ENCODE measurements at regions not wholly inside any gene's neighbourhood (a gene's known extent, or its start where the extent isn't known, plus 50 kb on each side); places are given as distances from the start of the nearest gene placed in this dataset.
"Not testable (repeated sequence)": the region's sequence is repeated elsewhere in the genome, so short reads cannot be mapped to it uniquely, and the experiment has no call there.

DNA sequence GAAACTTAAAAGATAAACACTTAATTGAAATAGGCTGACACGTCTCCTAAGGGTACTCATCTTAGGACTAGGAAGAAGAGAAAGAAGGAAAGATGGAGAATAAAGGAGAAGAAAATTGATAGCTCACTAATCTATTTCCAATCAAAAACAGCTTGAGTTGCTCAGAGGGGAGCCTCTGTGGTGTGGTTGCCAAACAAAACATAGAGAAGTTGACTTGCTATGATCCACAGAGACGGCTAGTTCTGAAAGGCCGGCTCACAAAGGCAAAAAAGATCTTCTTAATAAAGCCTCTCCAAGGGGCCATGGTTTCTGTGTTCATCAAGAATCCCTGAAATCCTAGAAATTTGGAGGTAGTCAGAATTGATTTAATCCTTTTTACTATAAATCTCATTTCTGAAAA lies 644.1 kb downstream of the LMO4 start:
- no peak for DNase-seq

DNA sequence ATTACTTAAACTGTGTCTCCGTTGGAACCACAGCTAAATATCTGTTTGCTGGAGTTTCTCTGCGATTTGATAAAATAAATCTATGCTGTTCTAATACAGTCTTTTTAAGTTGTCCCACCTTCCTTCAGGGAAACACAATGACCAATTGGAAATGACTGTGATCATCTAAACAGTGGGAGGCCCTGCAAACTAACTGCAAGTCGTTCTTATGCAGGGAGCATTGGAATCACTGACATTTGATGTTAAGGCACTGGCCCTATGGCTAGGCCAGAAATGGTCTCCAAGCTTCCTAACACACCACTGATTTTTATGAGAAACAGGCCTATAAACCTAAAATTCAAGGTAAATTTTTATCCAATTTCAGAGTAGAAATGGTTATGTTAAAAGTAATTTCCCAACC lies 645.2 kb downstream of the LMO4 start:
- no peak for DNase-seq

DNA sequence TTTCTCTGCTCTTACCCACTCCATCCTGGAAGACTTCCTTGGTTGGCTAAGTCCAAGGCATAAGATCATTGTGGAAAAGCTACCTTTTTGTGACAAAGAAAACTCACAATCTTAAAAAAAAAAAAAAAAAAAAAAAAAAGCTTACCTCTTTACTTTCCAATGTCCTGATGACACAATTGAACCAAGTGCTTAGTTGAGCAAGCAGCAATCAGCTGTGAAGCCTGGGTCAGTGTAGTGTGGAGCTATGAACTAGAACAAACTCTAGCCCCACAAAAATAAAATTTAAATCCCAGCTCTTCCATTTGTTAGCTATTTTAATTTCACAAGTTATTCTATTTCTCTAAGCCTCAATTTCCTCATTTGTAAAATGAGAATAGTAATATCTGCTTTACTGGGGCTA lies 647.6 kb downstream of the LMO4 start:
- DNase-seq: no peak

DNA sequence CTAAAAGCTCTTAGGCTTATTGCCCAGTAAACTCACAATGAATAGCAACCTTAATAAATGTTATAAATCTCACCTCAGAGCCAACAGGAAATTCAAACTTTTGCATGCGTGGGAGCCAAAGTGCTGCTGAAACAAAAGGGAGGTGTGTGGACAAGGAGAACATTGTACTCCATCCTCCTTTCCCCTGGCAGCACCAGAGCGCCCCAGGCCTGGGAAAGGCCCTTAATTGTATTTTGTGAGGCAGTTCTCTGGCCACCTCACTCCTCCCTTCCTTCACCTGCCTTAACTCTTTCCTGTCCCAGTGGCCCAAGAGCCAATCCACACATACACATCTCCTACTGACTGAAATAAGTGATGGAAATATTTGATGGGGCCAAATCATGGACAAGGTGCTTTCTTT lies 648.5 kb downstream of the LMO4 start:
- DNase-seq: no peak

DNA sequence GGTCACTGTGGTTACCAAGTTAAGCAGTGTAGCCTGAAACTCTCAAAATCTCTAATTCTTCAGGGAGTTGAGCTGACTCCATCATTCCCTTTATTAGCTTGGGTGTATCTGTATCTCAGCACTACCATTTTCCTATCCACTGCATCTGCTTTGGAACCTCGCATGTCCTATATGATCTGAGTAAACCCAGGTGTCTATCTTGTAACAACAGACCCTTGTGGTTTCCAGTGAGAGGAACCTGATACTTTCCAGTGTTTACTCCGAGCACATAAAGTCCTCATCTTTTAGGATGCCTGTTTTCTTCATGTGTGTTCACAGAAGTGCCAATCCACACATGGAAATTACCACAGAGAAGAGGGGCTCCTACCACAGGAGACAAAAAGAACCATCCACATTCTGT lies 650.4 kb downstream of the LMO4 start:
- DNase-seq: no peak

DNA sequence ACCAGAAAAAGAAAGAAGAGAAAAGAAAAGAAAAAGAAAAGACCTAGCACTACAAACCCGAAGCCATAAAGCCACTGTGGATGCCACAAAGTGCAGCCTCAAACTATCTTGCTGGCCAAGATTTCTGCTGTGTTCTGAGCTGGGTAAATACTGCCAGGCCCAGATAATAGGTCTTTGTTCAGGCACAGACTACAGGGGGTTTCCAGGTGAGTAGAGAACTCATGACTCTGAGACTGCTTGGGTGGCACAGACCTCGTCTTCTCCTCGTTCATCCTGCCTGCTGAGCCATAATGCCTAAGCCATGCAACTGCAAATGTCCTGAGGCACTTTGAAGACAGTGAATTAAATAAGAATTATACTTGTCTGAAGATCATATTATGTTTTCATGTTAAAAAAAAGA lies 651.8 kb downstream of the LMO4 start:
- no peak for DNase-seq

DNA sequence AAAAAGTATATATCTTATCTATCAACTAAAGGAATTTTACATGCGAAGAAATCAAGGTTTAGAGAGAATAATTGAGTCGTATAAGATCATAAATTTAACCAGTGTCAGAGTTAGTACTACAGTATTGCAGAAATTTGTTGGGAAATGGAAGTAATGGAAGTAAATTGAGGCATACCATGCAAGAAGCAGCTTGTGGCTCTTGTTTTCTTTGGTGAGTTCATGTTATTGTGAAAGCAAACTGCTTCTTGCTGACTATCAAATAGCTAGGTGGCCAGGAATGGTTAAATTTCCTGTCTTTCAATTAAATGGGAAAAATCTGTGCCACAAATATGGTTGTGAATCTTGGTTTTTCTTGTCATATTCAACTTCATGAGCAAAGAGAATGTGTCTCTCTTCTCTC lies 652.7 kb downstream of the LMO4 start:
- DNase-seq: no peak

DNA sequence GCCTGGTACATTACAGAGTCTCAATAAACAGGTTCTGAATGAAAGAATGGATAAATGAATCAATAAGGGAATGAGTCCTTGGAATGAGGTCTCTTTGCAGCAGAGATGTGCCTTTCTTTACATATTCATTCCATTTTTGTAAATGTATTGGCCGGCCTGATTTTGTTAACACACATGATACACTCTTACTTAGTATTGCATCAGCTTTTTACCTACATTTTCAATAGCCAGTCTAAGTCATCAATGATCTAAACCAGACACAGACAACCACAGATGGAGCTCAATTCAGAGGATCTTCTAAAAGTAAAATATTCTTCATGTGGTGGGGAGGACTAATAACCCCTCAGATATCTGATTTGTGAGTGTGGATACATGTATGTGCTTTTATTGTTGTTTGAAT lies 653.1 kb downstream of the LMO4 start:
- no peak for DNase-seq

DNA sequence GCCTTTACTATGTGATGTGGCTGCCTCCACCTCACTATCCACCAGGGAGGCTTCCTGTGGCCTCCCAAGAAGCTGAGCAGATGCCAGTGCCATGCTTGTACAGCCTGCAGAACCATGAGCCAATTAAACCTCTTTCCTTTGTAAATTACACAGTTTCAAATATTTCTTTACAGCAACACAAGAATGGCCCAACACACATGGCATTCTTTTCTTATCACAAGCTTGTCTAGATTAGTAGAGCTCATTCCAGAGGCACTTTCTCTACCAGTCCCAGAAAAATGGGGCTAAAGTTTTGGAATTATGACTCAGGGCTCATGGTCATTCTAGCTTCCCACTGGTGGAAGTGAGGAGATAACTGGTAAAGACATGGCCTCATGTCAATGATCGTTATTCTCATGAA lies 655.2 kb downstream of the LMO4 start:
- no peak for DNase-seq

DNA sequence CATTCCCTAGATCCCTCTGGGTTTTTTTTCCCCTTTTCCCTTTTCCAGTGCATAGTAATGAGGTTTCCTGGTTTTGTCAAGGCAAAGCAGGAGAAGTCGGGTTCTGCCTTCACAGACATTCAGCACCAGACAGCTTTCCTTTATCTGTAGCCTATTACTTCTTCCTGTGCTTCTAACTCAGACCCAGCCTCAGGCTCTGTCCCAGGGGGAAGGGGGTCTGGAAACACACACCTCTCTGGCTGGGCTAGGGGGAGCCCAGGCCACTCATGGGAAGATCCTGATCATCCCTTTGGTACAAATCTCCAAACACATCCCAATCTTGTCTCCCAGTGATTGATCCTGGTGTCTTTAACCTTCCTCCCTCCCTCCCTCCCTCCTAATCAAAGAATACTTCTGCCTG lies 656.4 kb downstream of the LMO4 start:
- no peak for DNase-seq

DNA sequence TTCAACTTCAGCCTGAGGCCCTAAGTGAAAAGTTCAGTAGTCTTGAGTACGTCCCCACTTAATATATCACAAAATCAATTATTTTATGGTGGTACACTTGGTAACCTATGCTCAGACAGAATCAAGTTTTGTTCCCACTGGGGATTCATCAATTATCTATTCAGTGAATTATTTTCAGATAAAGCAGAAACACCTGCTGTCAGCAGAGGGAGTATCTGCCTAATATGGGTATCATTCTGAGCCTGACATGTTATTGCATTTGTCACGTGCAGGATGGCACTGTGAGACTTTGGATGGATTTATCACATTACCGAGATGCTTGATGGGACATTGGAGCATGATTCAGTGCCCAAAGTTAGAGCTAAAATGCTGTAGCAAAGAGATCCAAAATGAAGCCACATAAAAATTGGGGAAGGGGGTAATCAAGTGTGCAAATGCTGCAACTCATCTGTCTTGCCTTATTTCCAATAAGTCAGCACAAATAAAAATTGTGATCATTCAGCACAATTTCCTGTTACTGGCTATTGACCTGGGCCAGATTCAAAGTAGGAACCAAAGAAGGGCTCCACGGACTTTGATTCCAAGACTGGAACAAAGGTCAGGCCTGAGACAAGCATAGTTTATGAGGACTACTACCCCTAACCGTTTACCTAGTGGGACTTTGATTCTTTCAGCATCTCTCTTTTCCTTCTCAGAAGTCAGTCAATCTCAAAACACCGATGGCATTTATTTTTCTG lies 657.6 kb downstream of the LMO4 start:
- no peak for DNase-seq

DNA sequence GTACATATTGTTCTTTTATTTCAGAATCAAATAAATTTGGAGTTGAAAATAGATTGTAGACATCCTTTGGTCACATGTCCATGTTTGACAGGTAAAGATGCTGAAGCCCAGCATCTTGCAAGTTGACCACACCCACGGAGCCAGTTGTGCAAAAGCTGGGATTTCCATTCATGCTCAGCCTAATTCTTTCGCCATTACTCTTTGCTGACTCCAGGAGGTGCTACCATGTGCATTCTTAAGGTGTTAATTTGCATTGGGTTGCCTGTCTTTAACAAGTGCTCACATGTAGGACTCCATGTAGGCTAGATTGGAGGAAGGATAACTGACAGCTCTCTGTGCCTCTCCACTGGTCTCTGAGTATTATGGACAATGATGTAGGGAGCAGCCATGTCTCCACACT lies 660.7 kb downstream of the LMO4 start:
- no peak for DNase-seq

DNA sequence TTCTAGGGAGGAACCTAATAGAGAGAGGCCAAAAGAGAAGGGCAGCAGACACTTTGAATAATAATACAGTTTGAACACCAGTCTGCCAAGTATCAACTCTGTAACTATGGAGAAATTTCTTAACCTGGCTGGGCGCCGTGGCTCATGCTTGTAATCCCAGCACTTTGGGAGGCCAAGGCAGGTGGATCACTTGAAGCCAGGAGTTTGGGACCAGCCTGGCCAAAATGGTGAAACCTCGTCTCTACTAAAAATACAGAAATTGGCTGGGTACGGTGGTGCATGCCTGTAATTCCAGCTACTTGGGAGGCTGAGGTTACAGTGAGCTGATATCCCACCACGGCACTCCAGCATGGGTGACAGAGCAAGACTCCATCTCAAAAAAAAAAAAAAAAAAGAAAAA lies 663.9 kb downstream of the LMO4 start:
- not testable (repeated sequence) for DNase-seq

DNA sequence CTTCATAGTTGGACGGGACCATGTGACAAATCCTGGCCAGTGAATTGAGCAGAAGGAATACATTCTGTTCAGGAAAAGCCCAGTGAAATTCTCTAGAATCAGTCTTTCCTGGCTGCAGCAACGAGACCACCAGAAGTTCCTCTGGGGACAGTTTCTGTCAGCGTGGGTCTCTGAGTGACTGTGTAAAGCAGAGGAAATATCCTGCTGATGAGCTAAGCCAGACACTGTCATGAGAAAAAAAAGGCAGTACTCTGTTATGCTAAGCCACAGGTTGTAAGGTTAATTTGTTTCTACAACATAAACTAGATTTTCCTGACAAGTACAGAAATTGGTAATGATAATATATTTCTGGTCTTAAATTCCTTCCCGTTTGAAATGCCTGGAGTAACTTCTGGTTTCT lies 664.4 kb downstream of the LMO4 start:
- DNase-seq: no peak

DNA sequence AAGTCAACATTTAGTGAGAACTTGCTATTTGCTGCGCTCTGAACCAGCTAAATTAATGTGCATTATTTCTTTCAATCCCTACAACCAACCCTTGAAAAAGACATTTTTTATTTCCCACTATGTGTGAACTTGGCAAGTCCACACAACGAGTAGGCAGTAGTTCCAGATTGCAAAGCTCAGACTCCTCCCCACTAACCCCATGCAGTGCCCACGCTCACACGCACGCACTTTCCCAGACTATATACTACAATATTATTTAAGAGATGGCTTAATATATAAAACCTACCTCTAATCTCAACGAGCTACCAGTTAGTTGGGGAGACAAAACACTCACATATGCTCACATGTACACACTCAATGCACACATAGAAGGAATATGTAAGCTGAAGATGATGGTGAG lies 671.2 kb downstream of the LMO4 start:
- no peak for DNase-seq

DNA sequence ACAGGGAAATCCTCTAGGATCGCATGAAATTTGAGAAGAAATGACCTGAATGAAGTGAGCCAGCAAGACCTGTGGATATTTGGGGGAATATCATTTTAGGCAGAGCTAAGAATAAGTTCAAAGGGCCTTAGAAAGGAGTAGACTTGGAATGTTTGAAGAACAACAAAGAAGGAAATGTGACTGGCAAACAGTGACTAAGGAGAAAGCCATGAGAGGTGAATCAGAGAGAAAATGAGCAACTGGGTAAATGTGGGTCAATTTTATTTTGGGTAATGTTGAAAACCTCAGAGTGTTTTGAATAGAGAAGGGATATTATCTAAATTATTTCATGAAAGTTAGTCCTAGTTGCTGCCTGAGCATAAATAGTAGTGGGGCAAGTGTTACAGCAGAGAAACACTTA lies 672.8 kb downstream of the LMO4 start:
- DNase-seq: no peak

DNA sequence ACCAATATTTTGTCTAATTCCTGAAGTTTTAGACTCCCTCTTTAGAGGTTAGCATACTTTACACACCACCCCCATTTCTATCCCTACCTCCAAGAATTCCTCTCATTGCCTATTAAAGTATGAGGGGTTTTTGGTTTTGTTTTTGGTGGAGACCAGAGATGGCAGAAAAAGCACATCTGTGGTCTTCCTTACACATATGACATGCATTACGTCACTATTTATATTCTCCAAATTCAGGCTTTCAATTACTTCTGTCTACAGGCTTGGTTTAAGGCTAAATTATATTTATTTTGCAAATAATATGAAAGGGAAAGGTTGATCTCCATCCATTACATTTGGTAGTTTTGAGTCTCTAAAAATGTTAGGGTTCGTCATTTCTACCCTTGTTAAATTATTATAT lies 674.6 kb downstream of the LMO4 start:
- no peak for DNase-seq

DNA sequence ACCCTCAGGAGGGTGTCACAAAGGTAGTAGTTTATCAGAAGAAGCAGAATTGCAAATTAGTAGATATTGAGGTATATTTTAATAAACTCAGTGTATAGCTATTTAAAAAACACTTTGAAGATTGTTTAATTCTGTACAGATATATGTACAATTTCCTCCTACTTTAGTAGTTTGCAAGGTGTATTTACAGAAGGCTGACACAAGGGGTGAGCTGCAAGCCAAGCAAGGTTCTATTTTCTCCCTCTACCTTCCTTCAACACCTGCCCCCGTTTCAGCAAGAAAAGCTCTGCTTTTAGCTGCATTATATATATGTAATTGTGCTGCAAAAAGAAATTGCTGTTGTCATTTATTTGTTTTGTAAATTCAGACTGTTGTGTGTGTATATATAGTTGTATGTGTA lies 674.2 kb upstream of the PKN2 start:
- no peak for DNase-seq

DNA sequence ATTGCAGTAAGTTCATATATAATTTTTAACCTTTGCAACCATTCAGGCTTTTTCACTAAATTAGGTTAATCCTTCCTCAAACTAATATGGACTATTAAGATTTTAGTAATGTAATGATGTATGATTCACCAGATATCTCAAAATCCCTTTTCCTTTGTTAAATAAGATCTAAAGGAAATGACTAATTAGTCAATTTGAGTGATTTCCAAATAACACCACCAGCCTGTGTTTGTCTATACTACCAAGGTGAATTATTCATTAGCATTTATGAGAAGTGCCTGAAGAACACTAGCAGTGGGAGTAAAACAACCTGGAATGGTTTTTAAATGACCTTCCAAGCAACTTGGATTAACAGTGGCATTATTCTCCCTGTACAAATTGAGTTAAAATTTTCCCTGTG lies 670.6 kb upstream of the PKN2 start:
- DNase-seq: no peak

DNA sequence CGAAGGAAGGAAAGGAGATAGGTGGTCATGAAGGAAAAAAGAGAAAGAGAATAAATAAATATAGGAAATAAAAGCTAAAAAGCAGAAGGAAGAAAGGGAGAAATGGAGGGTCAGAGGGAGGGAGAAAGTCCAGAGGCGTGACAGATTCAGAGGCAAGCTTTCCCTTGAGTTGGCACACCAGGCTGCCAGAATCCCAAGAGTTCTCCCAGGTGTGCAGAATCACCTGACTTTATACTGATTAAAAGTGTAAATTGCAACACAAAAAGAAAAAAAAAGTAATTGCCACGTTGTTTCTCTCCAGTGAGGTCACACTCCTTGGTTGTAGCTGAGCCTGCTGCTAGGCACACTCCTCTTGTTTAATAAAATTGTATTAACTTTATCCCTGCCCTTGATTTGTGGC lies 669.9 kb upstream of the PKN2 start:
- DNase-seq: no peak

DNA sequence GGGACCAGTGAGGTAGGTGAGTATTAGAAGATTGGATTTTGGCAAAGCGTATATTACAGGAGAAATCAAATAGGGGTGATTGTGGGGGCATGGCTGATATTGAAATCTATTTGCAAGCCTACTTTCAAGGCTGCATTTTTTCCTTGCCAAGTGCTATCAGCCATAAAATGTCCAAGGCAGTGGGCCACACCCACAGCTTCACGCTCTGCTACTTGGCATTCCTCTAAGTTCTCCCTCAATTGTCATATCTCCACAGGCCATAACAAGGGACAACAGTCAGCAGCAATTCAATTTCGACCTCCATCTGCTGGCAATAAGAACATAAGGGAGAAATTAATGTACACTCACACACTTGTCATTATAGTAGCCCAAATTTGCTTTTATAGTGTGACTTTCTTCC lies 667.1 kb upstream of the PKN2 start:
- no peak for DNase-seq

DNA sequence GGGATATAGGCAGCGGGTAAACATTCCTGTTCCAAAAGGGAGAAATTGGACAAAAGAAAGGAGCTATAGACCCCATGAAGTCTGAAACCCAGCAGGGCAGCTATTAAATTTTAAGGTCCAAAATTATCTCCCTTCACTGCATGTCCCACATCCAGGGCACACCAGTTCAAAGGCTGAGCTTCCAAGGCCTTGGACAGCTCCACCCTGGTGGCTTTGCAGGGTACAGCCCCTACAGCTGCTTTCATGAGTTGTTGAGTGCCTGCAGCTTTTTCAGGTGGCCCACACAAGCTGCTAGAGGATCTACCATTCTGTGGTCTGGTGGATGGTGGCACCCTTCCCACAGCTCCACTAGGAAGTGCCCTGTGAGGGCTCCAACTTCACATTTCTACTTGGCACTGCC lies 662.5 kb upstream of the PKN2 start:
- DNase-seq: no peak

DNA sequence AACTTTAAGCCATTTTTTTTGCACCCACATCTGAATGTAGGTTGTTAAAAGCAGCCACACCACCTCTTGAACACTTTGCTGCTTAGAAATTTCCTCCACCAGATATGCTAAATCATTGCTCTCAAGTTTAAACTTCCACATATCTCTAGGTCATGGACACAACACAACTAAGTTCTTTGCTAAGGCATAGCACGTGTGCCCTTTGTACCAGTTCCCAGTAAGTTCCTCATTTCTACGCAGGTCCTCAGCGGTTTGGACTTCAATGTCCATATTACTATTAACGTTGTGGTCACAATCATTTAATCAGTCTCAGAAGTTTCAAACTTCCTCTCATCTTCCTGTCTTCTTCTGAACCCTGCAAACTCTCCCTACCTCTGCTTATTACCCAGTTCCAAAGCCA lies 661.6 kb upstream of the PKN2 start:
- no peak for DNase-seq

DNA sequence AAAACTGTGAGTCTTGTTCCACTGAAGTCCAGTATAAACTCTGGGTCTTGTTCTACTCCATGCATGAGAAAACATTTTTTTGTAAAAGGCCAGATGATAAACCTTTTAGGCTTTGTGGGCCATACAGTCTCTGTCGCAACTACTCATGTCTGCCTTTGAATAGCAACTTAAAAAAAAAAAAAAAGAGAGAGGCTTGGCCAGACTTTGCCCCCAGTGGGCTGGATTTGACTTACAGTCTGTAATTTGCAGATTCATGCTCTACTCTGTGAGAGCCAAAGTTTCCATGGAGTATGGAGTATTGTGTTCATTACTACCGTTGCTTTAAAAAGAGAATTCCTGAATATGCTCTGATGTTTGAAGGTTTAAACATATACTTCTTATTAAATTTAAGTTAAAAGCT lies 654.9 kb upstream of the PKN2 start:
- no peak for DNase-seq

DNA sequence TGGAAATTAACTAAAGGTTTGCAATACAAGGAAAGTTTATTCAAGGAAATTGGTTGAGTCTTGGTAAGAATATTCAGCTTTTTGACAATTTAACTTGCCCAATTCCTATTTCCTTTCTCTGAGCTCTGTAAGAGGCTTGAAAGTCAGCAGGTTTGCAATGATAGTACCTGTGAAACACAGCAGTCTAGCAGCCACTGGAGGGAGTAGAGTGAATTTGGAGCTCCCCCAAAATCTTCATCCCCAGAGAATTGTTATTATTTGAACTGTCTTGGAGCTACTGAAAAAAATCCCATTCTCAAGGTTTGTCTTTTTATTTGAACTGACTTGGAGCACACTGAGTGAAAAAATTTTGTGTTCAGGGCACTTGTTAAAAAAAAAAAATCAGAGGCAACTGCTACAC lies 654.2 kb upstream of the PKN2 start:
- DNase-seq: no peak

DNA sequence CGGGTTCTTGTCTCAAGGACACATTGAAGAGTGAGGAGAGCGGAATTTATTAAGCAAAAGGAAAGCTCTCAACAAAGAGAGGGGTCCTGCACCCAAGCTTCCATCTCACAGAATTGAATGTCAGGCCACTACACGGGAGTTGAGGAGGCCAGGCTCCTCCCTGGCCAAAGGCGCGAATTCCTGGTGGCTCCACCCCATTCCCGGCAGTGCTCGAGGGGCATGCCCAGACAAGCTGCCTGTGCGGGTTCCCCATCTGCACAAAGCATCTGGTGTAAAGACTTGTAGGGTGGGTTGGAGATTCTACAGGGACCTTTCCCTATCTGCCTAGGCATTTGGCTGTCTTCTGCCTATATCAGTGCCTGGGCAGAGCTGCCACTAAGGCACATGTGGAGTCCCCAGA lies 648.5 kb upstream of the PKN2 start:
- DNase-seq: no peak
